ENCODE measurements at regions not wholly inside any gene's neighbourhood (a gene's known extent, or its start where the extent isn't known, plus 50 kb on each side); places are given as distances from the start of the nearest gene placed in this dataset.

GRCh38 chrX:10034740-10035260 is 67.6 kb downstream of the CLDN34 start:
- Histone ChIP-seq H3K4me1 (ENCODE audit: insufficient read depth, low read length) (peaks cover 3% of the 10 kb centered on the region), H3K9me3 (ENCODE audit: low read length) (no peaks in the 10 kb centered on the region), H3K9ac (ENCODE audit: low read length) (no peak overlapping the region), H3K27ac (ENCODE audit: low read depth, low read length) (no peak overlapping the region), H3K27me3 (ENCODE audit: control insufficient read depth in 1 of 2, insufficient read depth in 2 of 2, low read length in 2 of 2) (no peaks in the 10 kb centered on the region), H3K4me3 (ENCODE audit: low read depth in 1 of 2, low read length in 2 of 2) (no peak overlapping the region), H3K36me3 (ENCODE audit: insufficient read depth, low read length) (no peaks in the 10 kb centered on the region)

DNA sequence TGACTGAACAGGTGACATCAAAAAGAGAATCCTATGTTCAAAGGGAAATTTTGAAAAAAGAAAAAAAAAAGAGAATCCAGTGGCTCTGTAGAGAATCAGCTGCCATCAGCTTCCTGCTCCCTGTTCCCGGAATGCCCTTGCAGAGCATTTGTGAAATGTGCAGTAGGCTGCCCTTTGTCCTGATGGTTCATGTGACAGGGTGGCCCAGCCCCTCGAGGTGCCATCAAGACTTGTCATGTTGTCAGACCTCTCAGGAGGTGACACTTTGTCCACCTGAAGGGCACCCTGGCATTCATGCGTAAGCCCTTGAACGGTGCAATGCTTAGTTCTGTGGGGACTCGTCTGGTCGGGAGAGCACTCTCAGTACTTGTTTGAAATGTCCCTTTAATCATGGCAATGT is 71.4 kb downstream of the CLDN34 start:
- peaks cover 8% of the 10 kb centered on the region for H3K4me1 ChIP-seq (ENCODE audit: insufficient read depth, low read length)
- peaks cover 0 to 6% of the 10 kb centered on the region in 2 donors for H3K27me3 ChIP-seq (ENCODE audit: control insufficient read depth in 1 of 2, insufficient read depth in 2 of 2, low read length in 2 of 2)
- H3K27ac ChIP-seq (ENCODE audit: low read depth, low read length), result no peak overlapping the region
- H3K9me3 ChIP-seq (ENCODE audit: low read length), result no peaks in the 10 kb centered on the region
- H3K36me3 ChIP-seq (ENCODE audit: insufficient read depth, low read length), result no peaks in the 10 kb centered on the region
- H3K4me3 ChIP-seq (ENCODE audit: low read depth in 1 of 2, low read length in 2 of 2), result no peak overlapping the region
- no peak overlapping the region for H3K9ac ChIP-seq (ENCODE audit: low read length)

DNA sequence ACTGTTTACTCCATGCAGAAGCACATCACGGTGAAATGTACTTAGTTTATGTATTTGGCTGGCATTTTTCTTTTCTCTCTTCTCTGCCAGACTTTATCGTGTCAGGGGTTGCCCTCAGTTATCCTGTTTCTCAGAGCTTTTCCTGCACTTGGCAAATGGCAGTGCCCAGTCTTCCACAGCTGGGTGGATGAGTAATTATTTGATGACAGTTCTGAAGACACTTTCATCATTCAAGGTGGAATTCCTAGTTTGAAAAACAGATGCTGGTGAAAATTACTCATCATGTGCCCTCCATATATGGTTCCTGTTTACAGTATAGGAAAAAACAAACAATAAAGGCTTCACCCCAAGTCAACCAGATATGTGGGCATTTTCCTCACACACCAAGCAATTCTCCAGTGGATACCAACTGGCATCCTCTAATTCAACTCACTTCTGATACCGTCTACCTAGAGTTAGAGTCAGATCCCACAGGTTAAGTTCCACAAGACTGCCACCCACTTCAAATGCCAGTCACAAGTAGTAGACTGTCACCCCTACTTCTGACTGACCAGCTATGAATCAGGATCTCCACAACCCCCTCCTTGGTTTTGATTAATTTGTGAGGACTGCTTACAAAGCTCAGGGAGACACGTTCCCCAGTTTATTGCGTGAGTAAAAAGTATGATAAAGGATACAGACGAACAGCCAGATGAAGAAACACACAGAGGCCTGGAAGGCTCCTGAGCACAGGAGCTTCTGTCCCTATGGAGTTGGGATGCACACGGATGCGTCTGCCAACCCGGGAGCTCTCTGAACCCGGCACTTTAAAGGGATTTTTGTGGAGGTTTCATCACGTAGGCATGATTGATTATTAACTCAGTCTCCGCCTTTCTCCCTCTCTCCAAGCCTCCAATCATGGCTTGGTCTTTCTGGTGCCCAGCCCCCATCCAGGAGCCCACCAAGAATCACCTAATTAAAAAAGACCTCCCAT is 72.9 kb downstream of the CLDN34 start:
- Histone ChIP-seq H3K9ac (ENCODE audit: low read length) (no peak overlapping the region), H3K4me3 (ENCODE audit: low read depth in 1 of 2, low read length in 2 of 2) (no peak overlapping the region), H3K27me3 (ENCODE audit: control insufficient read depth in 1 of 2, insufficient read depth in 2 of 2, low read length in 2 of 2) (peaks cover 0 to 6% of the 10 kb centered on the region in 2 donors), H3K4me1 (ENCODE audit: insufficient read depth, low read length) (peaks cover 17% of the 10 kb centered on the region), H3K9me3 (ENCODE audit: low read length) (no peaks in the 10 kb centered on the region), H3K36me3 (ENCODE audit: insufficient read depth, low read length) (no peaks in the 10 kb centered on the region), H3K27ac (ENCODE audit: low read depth, low read length) (no peak overlapping the region)

DNA sequence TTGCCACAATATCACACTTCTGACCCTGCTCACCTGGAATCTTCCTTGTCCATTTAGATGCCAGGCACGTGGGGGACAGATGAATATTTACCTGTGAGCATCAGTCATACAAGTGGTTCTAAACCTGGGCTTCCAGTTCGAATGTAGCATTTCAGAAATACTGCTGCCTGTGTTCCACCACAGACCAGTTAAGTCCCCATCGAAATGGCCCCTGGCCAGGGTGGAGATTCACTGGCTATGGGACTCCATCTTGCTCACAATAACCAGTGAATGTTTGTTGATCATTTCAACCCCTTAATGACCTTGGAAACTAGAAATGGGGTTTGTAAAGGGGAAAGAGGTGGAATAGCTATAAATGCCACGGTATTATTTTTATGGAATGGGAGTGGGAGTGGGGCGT is 73.8 kb downstream of the CLDN34 start:
- Histone ChIP-seq H3K27ac (ENCODE audit: low read depth, low read length) (no peak overlapping the region), H3K36me3 (ENCODE audit: insufficient read depth, low read length) (no peaks in the 10 kb centered on the region), H3K27me3 (ENCODE audit: control insufficient read depth in 1 of 2, insufficient read depth in 2 of 2, low read length in 2 of 2) (peaks cover 0 to 6% of the 10 kb centered on the region in 2 donors), H3K4me3 (ENCODE audit: low read depth in 1 of 2, low read length in 2 of 2) (no peak overlapping the region), H3K9me3 (ENCODE audit: low read length) (no peaks in the 10 kb centered on the region), H3K9ac (ENCODE audit: low read length) (no peak overlapping the region), H3K4me1 (ENCODE audit: insufficient read depth, low read length) (peaks cover 17% of the 10 kb centered on the region)

GRCh38 chrX:10041383-10041782 is 74.2 kb downstream of the CLDN34 start:
- Histone ChIP-seq H3K27me3 (ENCODE audit: control insufficient read depth in 1 of 2, insufficient read depth in 2 of 2, low read length in 2 of 2) (peaks cover 0 to 6% of the 10 kb centered on the region in 2 donors), H3K36me3 (ENCODE audit: insufficient read depth, low read length) (no peaks in the 10 kb centered on the region), H3K9ac (ENCODE audit: low read length) (no peak overlapping the region), H3K9me3 (ENCODE audit: low read length) (no peaks in the 10 kb centered on the region), H3K4me1 (ENCODE audit: insufficient read depth, low read length) (peaks cover 17% of the 10 kb centered on the region), H3K27ac (ENCODE audit: low read depth, low read length) (no peak overlapping the region), H3K4me3 (ENCODE audit: low read depth in 1 of 2, low read length in 2 of 2) (no peak overlapping the region)

DNA sequence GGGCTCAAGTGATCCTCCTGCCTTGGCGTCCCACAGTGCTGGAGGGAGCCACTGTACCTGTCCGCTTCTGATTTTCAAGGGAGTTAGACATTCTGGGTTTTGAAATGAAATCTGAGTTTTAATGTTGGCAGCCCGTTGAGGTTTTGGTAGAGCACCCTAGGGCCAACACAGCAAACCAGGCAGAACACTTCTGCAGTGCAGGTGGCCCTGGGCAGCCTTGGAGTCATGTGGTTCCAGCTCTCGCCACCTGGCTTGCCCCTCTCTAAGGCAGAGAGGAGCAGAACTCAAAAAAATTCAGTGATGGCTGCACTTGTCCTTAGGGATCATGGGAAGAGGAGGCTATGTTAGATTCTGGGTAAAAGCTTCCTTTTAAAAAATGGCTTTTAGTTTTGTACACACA is 74.9 kb downstream of the CLDN34 start:
- Histone ChIP-seq H3K36me3 (ENCODE audit: insufficient read depth, low read length) (no peaks in the 10 kb centered on the region), H3K9ac (ENCODE audit: low read length) (no peak overlapping the region), H3K27me3 (ENCODE audit: control insufficient read depth in 1 of 2, insufficient read depth in 2 of 2, low read length in 2 of 2) (peaks cover 0 to 6% of the 10 kb centered on the region in 2 donors), H3K4me3 (ENCODE audit: low read depth in 1 of 2, low read length in 2 of 2) (no peak overlapping the region), H3K27ac (ENCODE audit: low read depth, low read length) (no peak overlapping the region), H3K9me3 (ENCODE audit: low read length) (no peaks in the 10 kb centered on the region), H3K4me1 (ENCODE audit: insufficient read depth, low read length) (peaks cover 17% of the 10 kb centered on the region)

DNA sequence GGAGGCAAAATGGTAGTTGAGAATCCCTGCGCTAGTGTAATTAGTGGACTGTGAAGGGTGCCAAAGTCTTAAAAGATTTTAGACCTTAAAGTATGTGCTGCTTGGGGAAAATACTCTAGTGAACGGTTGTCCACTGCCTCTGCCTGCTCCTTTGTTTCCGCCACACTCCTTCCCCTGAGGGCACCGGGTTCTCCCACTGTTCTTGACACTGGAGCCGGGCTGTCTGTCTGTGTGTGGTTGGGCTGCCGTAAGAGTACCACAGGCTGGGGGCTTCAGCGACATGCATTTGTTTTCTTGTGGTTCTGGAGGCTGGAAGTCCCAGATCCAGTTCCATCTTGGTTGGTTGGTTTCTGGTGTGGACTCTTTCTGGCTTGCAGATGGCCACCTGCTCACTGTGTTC is 76.2 kb downstream of the CLDN34 start:
- peaks cover 27% of the 10 kb centered on the region for H3K4me1 ChIP-seq (ENCODE audit: insufficient read depth, low read length)
- H3K9me3 ChIP-seq (ENCODE audit: low read length), result no peaks in the 10 kb centered on the region
- no peaks in the 10 kb centered on the region for H3K36me3 ChIP-seq (ENCODE audit: insufficient read depth, low read length)
- peaks cover 0 to 6% of the 10 kb centered on the region in 2 donors for H3K27me3 ChIP-seq (ENCODE audit: control insufficient read depth in 1 of 2, insufficient read depth in 2 of 2, low read length in 2 of 2)
- H3K4me3 ChIP-seq (ENCODE audit: low read depth in 1 of 2, low read length in 2 of 2), result no peak overlapping the region
- H3K27ac ChIP-seq (ENCODE audit: low read depth, low read length), result no peak overlapping the region
- no peak overlapping the region for H3K9ac ChIP-seq (ENCODE audit: low read length)

GRCh38 chrX:10044021-10044420 is 76.9 kb downstream of the CLDN34 start:
- H3K9ac ChIP-seq (ENCODE audit: low read length), result no peak overlapping the region

GRCh38 chrX:10045327-10046000 is 78.3 kb downstream of the CLDN34 start:
- H3K4me1 ChIP-seq (ENCODE audit: insufficient read depth, low read length), result peaks cover 40% of the 10 kb centered on the region
- no peaks in the 10 kb centered on the region for H3K36me3 ChIP-seq (ENCODE audit: insufficient read depth, low read length)

More at GRCh38 chrX:10044021-10044420, 76.9 kb downstream of the CLDN34 start:
- peaks cover 34% of the 10 kb centered on the region for H3K4me1 ChIP-seq (ENCODE audit: insufficient read depth, low read length)
- H3K36me3 ChIP-seq (ENCODE audit: insufficient read depth, low read length), result no peaks in the 10 kb centered on the region
- peaks cover 0 to 6% of the 10 kb centered on the region in 2 donors for H3K27me3 ChIP-seq (ENCODE audit: control insufficient read depth in 1 of 2, insufficient read depth in 2 of 2, low read length in 2 of 2)
- no peaks in the 10 kb centered on the region for H3K9me3 ChIP-seq (ENCODE audit: low read length)
- no peak overlapping the region for H3K27ac ChIP-seq (ENCODE audit: low read depth, low read length)
- H3K4me3 ChIP-seq (ENCODE audit: low read depth in 1 of 2, low read length in 2 of 2), result no peak overlapping the region

GRCh38 chrX:10047133-10047532 is 80.0 kb downstream of the CLDN34 start:
- Histone ChIP-seq H3K36me3 (ENCODE audit: insufficient read depth, low read length) (no peaks in the 10 kb centered on the region), H3K27ac (ENCODE audit: low read depth, low read length) (no peak overlapping the region), H3K9me3 (ENCODE audit: low read length) (no peaks in the 10 kb centered on the region), H3K27me3 (ENCODE audit: control insufficient read depth in 1 of 2, insufficient read depth in 2 of 2, low read length in 2 of 2) (peaks cover 0 to 6% of the 10 kb centered on the region in 2 donors), H3K4me3 (ENCODE audit: low read depth in 1 of 2, low read length in 2 of 2) (no peak overlapping the region), H3K9ac (ENCODE audit: low read length) (no peak overlapping the region), H3K4me1 (ENCODE audit: insufficient read depth, low read length) (peaks cover 44% of the 10 kb centered on the region)

More at GRCh38 chrX:10045327-10046000, 78.3 kb downstream of the CLDN34 start:
- H3K9ac ChIP-seq (ENCODE audit: low read length), result no peak overlapping the region
- peaks cover 6% of the 10 kb centered on the region in 2 donors for H3K27me3 ChIP-seq (ENCODE audit: control insufficient read depth in 1 of 2, insufficient read depth in 2 of 2, low read length in 2 of 2)
- H3K9me3 ChIP-seq (ENCODE audit: low read length), result no peaks in the 10 kb centered on the region
- H3K27ac ChIP-seq (ENCODE audit: low read depth, low read length), result no peak overlapping the region
- H3K4me3 ChIP-seq (ENCODE audit: low read depth in 1 of 2, low read length in 2 of 2), result no peak overlapping the region

DNA sequence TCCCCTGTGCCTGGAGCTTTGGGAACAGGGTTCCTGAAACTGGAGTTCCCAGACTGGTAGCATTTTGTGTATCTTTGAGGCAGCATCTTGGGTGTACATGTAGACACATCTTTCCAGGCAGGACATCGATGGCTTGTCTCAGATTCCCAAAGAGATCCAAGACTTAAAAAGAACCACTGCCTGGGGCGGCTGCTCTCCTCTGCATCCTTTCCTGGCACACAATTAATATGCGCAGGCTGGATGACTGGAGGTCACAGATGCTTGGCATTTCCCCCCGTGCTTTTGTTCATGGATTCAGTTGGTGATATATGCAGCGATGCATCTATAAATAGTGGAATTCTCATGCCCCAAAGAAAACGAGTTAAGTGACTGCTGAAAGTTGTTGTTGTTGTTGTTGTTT is 80.5 kb downstream of the CLDN34 start:
- Histone ChIP-seq H3K9ac (ENCODE audit: low read length) (no peak overlapping the region), H3K27ac (ENCODE audit: low read depth, low read length) (no peak overlapping the region), H3K4me3 (ENCODE audit: low read depth in 1 of 2, low read length in 2 of 2) (no peak overlapping the region), H3K4me1 (ENCODE audit: insufficient read depth, low read length) (peaks cover 49% of the 10 kb centered on the region), H3K36me3 (ENCODE audit: insufficient read depth, low read length) (no peaks in the 10 kb centered on the region), H3K27me3 (ENCODE audit: control insufficient read depth in 1 of 2, insufficient read depth in 2 of 2, low read length in 2 of 2) (peaks cover 0 to 6% of the 10 kb centered on the region in 2 donors), H3K9me3 (ENCODE audit: low read length) (no peaks in the 10 kb centered on the region)
